Osteocyte (in vitro differentiated cells): ENCODE measurements at regions not wholly inside any gene's neighbourhood (a gene's known extent, or its start where the extent isn't known, plus 50 kb on each side); places are given as distances from the start of the nearest gene placed in this dataset.
"Not testable (repeated sequence)": the region's sequence is repeated elsewhere in the genome, so short reads cannot be mapped to it uniquely, and the experiment has no call there.

ENCODE experiments used
- DNase-seq: peaks from one replicate; pipeline ENCODE4 v3.0.0; 2021; ENCODE audit warnings: mixed read lengths; ENCODE audit not compliant: unreplicated experiment; ENCODE audit errors: extremely low spot score
- H3K27ac Mint-ChIP-seq: one replicate; pipeline ENCODE4 v1.8.0; 2021; ENCODE audit warnings: mild to moderate bottlenecking, mixed read lengths; ENCODE audit not compliant: unreplicated experiment
- H3K27me3 Mint-ChIP-seq: one replicate; pipeline ENCODE4 v1.8.0; 2021; ENCODE audit warnings: mixed read lengths; ENCODE audit not compliant: unreplicated experiment
- H3K36me3 Mint-ChIP-seq: one replicate; pipeline ENCODE4 v1.8.0; 2021; ENCODE audit warnings: mixed read lengths; ENCODE audit not compliant: unreplicated experiment
- H3K4me1 Mint-ChIP-seq: one replicate; pipeline ENCODE4 v1.8.0; 2021; ENCODE audit warnings: mixed read lengths; ENCODE audit not compliant: unreplicated experiment
- H3K4me3 Mint-ChIP-seq: one replicate; pipeline ENCODE4 v1.8.0; 2021; ENCODE audit warnings: mild to moderate bottlenecking, moderate library complexity, mixed read lengths; ENCODE audit not compliant: unreplicated experiment
- H3K9me3 Mint-ChIP-seq: one replicate; pipeline ENCODE4 v1.8.0; 2021; ENCODE audit warnings: mixed read lengths; ENCODE audit not compliant: unreplicated experiment

DNA sequence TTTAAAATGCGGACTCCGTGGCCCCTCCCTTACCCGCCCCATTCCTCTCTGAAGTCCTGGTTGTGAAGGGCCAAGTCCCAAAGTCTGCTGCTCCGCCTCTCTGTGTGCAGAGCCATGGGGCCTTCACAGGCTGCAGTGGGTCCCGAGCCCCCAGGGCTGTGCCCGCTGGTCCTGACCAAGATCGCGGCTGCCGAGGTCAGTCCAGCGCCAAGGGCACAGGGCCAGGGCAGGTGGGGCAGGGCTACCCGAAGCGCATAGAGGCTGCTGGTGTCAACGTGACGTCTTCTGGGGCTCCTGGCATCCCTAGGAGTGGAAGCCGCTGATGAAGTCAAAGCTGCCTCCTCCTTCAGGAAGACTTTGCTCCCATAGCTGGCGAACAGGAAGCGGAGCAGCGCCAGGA lies 858.8 kb downstream of the TUBA3C start:
- H3K4me1 Mint-ChIP-seq, H3K27me3 Mint-ChIP-seq, H3K27ac Mint-ChIP-seq, DNase-seq, H3K4me3 Mint-ChIP-seq, H3K36me3 Mint-ChIP-seq: not testable (repeated sequence)
- H3K9me3 Mint-ChIP-seq: peaks cover 18% of the 10 kb centered on the region

DNA sequence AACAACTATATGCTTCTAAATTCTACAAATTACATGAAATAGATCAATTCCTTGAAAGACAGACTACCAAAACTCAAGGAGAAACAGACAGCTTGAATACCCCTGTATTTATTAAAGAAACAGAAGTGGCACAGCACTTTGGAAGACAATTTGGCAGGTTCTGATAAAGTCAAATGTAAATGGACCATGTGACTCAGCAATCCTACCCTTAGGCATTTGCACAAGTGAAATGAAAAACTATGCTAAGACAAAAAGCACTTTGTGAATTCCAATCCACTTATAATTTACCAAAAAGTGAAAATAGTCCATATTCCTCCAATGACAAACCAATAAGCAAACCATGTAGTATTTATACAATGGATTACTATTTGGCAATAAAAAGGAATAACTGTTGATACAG lies 862.0 kb downstream of the TUBA3C start:
- not testable (repeated sequence) for H3K27me3 Mint-ChIP-seq, DNase-seq, H3K4me1 Mint-ChIP-seq, H3K27ac Mint-ChIP-seq, H3K4me3 Mint-ChIP-seq, H3K36me3 Mint-ChIP-seq
- peaks cover 21% of the 10 kb centered on the region for H3K9me3 Mint-ChIP-seq

DNA sequence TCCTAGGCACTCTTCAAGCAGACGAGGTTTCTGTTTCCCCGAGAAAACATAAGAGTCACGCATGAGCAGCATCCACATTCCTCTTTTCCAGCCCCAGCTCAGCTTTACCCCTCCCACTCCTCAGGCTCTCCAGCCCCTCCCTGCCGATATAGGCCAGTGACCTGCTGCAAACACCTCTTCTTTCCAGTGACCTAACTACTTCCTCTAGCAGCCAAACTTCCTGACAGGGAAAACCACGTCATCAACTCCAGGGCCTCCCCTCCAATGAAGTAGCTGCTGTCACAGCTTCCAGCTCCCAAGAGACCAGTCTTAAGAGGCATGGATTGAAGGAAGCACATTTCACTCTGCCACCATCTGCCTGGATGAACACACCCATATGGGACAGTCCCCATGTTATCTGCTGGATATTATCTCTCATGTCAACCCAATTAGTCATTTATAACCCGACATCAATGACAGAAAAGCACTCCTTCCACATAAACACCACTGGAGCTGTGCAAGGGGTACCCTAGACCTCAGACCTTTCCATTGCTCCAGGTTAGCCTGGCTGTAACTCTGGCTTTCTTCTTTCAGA lies 878.3 kb downstream of the TUBA3C start:
- H3K4me1 Mint-ChIP-seq, H3K27me3 Mint-ChIP-seq, DNase-seq, H3K27ac Mint-ChIP-seq, H3K36me3 Mint-ChIP-seq, H3K4me3 Mint-ChIP-seq: not testable (repeated sequence)
- H3K9me3 Mint-ChIP-seq: peaks cover 24% of the 10 kb centered on the region

GRCh38 chr13:18300968-18301367 lies 880.7 kb downstream of the TUBA3C start:
- not testable (repeated sequence) for H3K4me1 Mint-ChIP-seq, H3K27me3 Mint-ChIP-seq, H3K4me3 Mint-ChIP-seq, H3K36me3 Mint-ChIP-seq, H3K27ac Mint-ChIP-seq, DNase-seq
- peaks cover 25% of the 10 kb centered on the region for H3K9me3 Mint-ChIP-seq

DNA sequence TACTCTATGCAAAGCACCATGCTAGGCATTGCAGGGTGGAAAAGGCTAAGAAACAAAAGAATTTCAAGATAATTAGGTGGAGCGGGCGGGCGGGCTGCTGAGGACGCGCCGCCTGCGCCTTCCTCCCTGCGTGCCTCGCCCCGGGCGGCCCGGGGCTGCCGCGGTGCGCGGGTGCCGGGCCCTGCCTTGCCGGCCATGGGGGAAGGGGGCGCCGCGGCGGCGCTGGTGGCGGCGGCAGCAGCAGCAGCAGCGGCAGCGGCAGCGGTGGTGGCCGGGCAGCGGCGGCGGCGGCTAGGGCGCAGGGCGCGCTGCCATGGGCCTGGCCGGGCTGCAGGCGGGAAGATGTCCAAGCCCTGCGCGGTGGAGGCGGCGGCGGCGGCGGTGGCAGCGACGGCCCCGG lies 884.3 kb downstream of the TUBA3C start:
- DNase-seq, H3K9me3 Mint-ChIP-seq, H3K36me3 Mint-ChIP-seq, H3K27me3 Mint-ChIP-seq, H3K4me3 Mint-ChIP-seq, H3K27ac Mint-ChIP-seq, H3K4me1 Mint-ChIP-seq: not testable (repeated sequence)

GRCh38 chr13:18296617-18297016 lies 885.0 kb downstream of the TUBA3C start:
- not testable (repeated sequence) for H3K36me3 Mint-ChIP-seq, H3K4me3 Mint-ChIP-seq, H3K27me3 Mint-ChIP-seq, DNase-seq, H3K9me3 Mint-ChIP-seq, H3K27ac Mint-ChIP-seq, H3K4me1 Mint-ChIP-seq

DNA sequence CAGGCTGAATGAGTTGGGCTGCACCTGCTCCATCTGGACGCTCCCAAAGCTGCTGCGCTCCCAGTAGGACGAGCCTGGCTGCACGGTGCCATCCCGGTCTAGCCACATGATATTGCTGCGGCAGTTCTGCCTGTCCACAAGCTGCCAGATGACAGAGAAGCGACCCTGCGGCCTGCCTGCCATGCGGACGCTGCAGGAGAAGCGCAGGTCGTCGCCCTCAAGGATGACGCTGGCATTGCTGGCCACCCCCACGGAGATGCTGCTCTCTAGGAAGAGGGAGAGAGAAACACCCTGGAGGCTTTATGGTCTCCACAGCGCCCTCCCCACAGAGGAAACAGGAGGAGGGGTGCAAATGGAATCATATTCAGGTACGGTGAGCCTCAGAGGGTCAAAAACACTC lies 887.3 kb downstream of the TUBA3C start:
- not testable (repeated sequence) for DNase-seq, H3K4me1 Mint-ChIP-seq, H3K27ac Mint-ChIP-seq, H3K9me3 Mint-ChIP-seq, H3K4me3 Mint-ChIP-seq, H3K36me3 Mint-ChIP-seq, H3K27me3 Mint-ChIP-seq

DNA sequence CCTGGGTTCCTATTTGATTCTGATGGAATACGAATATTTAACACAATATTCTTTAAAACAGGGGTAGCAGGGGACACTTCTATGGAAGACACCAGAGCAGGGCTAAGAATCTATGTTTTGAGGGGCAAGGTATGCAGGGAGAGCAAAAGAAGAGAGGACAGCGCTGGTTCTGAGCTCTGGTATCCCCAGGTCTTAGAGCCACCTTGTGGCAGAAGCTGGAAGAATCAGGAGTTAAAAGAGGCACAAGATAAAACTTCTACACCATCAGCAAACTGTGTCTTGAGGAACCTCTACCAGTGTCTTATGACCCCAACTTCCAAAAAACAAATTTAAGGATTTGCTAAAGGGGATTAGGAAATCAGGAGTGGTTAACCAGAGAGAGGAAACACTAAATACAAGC lies 894.8 kb downstream of the TUBA3C start:
- H3K4me3 Mint-ChIP-seq, H3K36me3 Mint-ChIP-seq, H3K27ac Mint-ChIP-seq, H3K4me1 Mint-ChIP-seq, DNase-seq, H3K27me3 Mint-ChIP-seq, H3K9me3 Mint-ChIP-seq: not testable (repeated sequence)

DNA sequence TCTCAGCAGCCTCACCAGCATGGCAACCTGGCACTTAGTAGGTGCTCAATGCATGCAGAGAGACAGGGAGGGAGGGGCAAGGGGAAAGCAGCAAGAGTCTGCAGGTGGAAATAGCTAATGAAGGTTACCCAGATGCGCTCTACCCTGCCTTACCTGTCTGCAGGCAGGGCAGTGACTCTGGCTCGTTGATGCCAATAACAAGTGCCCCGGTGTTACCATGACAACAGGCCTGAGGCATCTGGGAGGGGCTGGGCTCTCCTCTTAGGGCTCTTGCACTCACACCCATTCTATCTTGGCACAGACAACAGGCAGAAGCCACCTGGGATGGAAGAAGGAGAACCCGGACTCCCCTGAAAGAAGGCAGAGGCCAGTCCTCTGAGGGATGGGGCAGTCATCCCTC lies 896.0 kb downstream of the TUBA3C start:
- not testable (repeated sequence) for DNase-seq, H3K27me3 Mint-ChIP-seq, H3K9me3 Mint-ChIP-seq, H3K4me3 Mint-ChIP-seq, H3K36me3 Mint-ChIP-seq, H3K4me1 Mint-ChIP-seq, H3K27ac Mint-ChIP-seq

DNA sequence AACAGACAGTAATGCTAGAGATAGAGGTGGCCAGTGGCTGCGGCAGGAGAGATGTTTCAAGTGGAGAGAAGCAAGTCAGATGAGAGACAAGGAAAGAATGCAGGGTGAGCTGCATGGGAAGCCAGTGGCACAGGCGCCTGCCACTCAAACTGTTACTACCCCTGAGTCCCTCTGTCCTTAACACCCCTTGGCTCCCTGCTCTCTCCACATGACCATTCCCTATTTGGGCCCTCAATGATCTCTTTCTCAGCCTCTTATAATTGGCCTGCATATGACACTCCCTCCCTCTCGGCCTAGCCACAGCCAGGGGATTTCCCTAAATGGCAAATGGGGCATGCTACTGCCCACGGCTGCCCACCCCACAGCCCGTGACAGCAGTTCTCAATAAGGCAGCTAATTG lies 897.6 kb downstream of the TUBA3C start:
- not testable (repeated sequence) for H3K9me3 Mint-ChIP-seq

GRCh38 chr13:18281829-18282597 lies 899.6 kb downstream of the TUBA3C start:
- peaks cover 13% of the 10 kb centered on the region for H3K9me3 Mint-ChIP-seq

More for the DNA sequence above, 897.6 kb downstream of the TUBA3C start:
- not testable (repeated sequence) for DNase-seq, H3K27me3 Mint-ChIP-seq, H3K4me3 Mint-ChIP-seq, H3K27ac Mint-ChIP-seq, H3K36me3 Mint-ChIP-seq, H3K4me1 Mint-ChIP-seq

GRCh38 chr13:18280904-18281828 lies 900.5 kb downstream of the TUBA3C start:
- DNase-seq, H3K36me3 Mint-ChIP-seq, H3K27me3 Mint-ChIP-seq, H3K9me3 Mint-ChIP-seq, H3K27ac Mint-ChIP-seq, H3K4me3 Mint-ChIP-seq, H3K4me1 Mint-ChIP-seq: not testable (repeated sequence)

More at GRCh38 chr13:18281829-18282597, 899.6 kb downstream of the TUBA3C start:
- not testable (repeated sequence) for H3K4me3 Mint-ChIP-seq, H3K27ac Mint-ChIP-seq, H3K4me1 Mint-ChIP-seq, H3K27me3 Mint-ChIP-seq, DNase-seq, H3K36me3 Mint-ChIP-seq
